SK-N-SH treated with all-trans-retinoic acid at 6 μM for 48 hours (cell line): ENCODE measurements at regions not wholly inside any gene's neighbourhood (a gene's known extent, or its start where the extent isn't known, plus 50 kb on each side); places are given as distances from the start of the nearest gene placed in this dataset.

Experiments used
- ATAC-seq: fragments of 200-7000 bp; cut with Tn5 transposase; 3 replicates; pipeline ENCODE4 v1.9.1; 2020; ENCODE audit warnings: mild to moderate bottlenecking, moderate library complexity
- ARNTL ChIP-seq: fragments of 450-650 bp; formaldehyde crosslinking; IDR thresholded peaks from 2 replicates; pipeline ENCODE4 v1.5.0; 2020; ENCODE audit warnings: low read depth, mild to moderate bottlenecking, moderate library complexity, borderline replicate concordance
- BACH2 ChIP-seq: fragments of 250-450 bp; sonication (Bioruptor Pico); IDR thresholded peaks from 2 replicates; pipeline ENCODE4 v1.9.0; 2021; ENCODE audit warnings: mild to moderate bottlenecking, borderline replicate concordance
- CREB5 ChIP-seq: fragments of 250-450 bp; sonication (Bioruptor Pico); IDR thresholded peaks from 2 replicates; pipeline ENCODE4 v1.5.1; 2020; ENCODE audit warnings: low read depth, mild to moderate bottlenecking, moderate library complexity
- CSDC2 ChIP-seq: fragments of 250-450 bp; sonication (Bioruptor Pico); IDR thresholded peaks from 2 replicates; pipeline ENCODE4 v1.5.0; 2020; ENCODE audit warnings: mild to moderate bottlenecking, moderate library complexity
- ESRRG ChIP-seq: fragments of 250-450 bp; sonication (Bioruptor Pico); IDR thresholded peaks from 2 replicates; pipeline ENCODE4 v1.6.1; 2021; ENCODE audit warnings: mild to moderate bottlenecking
- GLIS3 ChIP-seq: fragments of 250-450 bp; sonication (Bioruptor Pico); IDR thresholded peaks from 2 replicates; pipeline ENCODE4 v1.5.0; 2020; ENCODE audit warnings: mild to moderate bottlenecking, moderate library complexity
- ISL1 ChIP-seq: fragments of 250-450 bp; sonication (Bioruptor Pico); IDR thresholded peaks from 2 replicates; pipeline ENCODE4 v2.1.2; 2022; ENCODE audit warnings: mild to moderate bottlenecking, moderate library complexity
- OSR1 ChIP-seq: fragments of 250-450 bp; sonication (Bioruptor Pico); IDR thresholded peaks from 2 replicates; pipeline ENCODE4 v1.8.0; 2022; ENCODE audit warnings: moderate library complexity, mild to moderate bottlenecking, inconsistent platforms
- POU6F1 ChIP-seq: fragments of 250-450 bp; sonication (Bioruptor Pico); IDR thresholded peaks from 2 replicates; pipeline ENCODE4 v1.8.0; 2021; ENCODE audit warnings: low read depth, mild to moderate bottlenecking, moderate library complexity, borderline replicate concordance
- PPARA ChIP-seq: fragments of 250-450 bp; sonication (Bioruptor Pico); IDR thresholded peaks from 2 replicates; pipeline ENCODE4 v1.5.0; 2020; ENCODE audit warnings: mild to moderate bottlenecking, borderline replicate concordance
- RARB ChIP-seq: fragments of 250-450 bp; sonication (Bioruptor Pico); IDR thresholded peaks from 2 replicates; pipeline ENCODE4 v1.8.0; 2021; ENCODE audit warnings: mild to moderate bottlenecking, moderate library complexity
- SNAI2 ChIP-seq: fragments of 250-450 bp; sonication (Bioruptor Pico); IDR thresholded peaks from 2 replicates; pipeline ENCODE4 v1.5.0; 2020; ENCODE audit warnings: mild to moderate bottlenecking, moderate library complexity
- TCF4 ChIP-seq: fragments of 250-450 bp; sonication (Bioruptor Pico); IDR thresholded peaks from 2 replicates; pipeline ENCODE4 v1.8.0; 2021; ENCODE audit warnings: mild to moderate bottlenecking, moderate library complexity, borderline replicate concordance
- TOX ChIP-seq: fragments of 250-450 bp; sonication (Bioruptor Pico); IDR thresholded peaks from 2 replicates; pipeline ENCODE4 v1.8.0; 2021; ENCODE audit warnings: mild to moderate bottlenecking, moderate library complexity, borderline replicate concordance
- TSHZ2 ChIP-seq: fragments of 250-450 bp; sonication (Bioruptor Pico); IDR thresholded peaks from 2 replicates; pipeline ENCODE4 v1.5.0; 2020; ENCODE audit warnings: mild to moderate bottlenecking, moderate library complexity
- ZC3H10 ChIP-seq: fragments of 250-450 bp; sonication (Bioruptor Pico); IDR thresholded peaks from 2 replicates; pipeline ENCODE4 v1.5.1; 2021; ENCODE audit warnings: mild to moderate bottlenecking, moderate library complexity
- ZFP3 ChIP-seq: fragments of 250-450 bp; sonication (Bioruptor Pico); IDR thresholded peaks from 2 replicates; pipeline ENCODE4 v1.5.0; 2020; ENCODE audit warnings: mild to moderate bottlenecking, moderate library complexity
- ZFP30 ChIP-seq: fragments of 450-650 bp; formaldehyde crosslinking; IDR thresholded peaks from 2 replicates; pipeline ENCODE4 v1.5.0; 2022; ENCODE audit warnings: mild to moderate bottlenecking, moderate library complexity
- ZNF565 ChIP-seq: fragments of 450-650 bp; formaldehyde crosslinking; conservative IDR thresholded peaks from 2 replicates; pipeline ENCODE4 v1.5.0; 2020; ENCODE audit warnings: low read depth, mild to moderate bottlenecking, moderate library complexity
- ZNF70 ChIP-seq: fragments of 450-650 bp; formaldehyde crosslinking; IDR thresholded peaks from 2 replicates; pipeline ENCODE4 v1.5.0; 2020; ENCODE audit warnings: mild to moderate bottlenecking, moderate library complexity
- ZNF8 ChIP-seq: fragments of 450-650 bp; formaldehyde crosslinking; IDR thresholded peaks from 2 replicates; pipeline ENCODE4 v1.5.0; 2020; ENCODE audit warnings: mild to moderate bottlenecking, moderate library complexity
- TF ChIP-seq, protein P1 (sequence below): fragments of 250-450 bp; sonication (Bioruptor Pico); IDR thresholded peaks from 2 replicates; pipeline ENCODE4 v1.8.0; 2020; ENCODE audit warnings: mild to moderate bottlenecking, moderate library complexity, borderline replicate concordance
- TF ChIP-seq, protein P2 (sequence below): fragments of 250-450 bp; sonication (Bioruptor Pico); IDR thresholded peaks from 2 replicates; pipeline ENCODE4 v1.5.1; 2021; ENCODE audit warnings: mild to moderate bottlenecking, moderate library complexity

GRCh38 chr16:35692824-35693223, 2233.4 kb downstream of the TP53TG3F start:
- no peak for TF ChIP-seq ZNF8 (CRISPR knock-in tag)
- TF ChIP-seq POU6F1, result no peak
- no peak for TF ChIP-seq OSR1 (CRISPR knock-in tag)
- TF ChIP-seq ZFP3 (CRISPR knock-in tag), result no peak
- no peak for TF ChIP-seq ZC3H10 (CRISPR knock-in tag)
- TF ChIP-seq CSDC2 (CRISPR knock-in tag), result no peak
- TF ChIP-seq TSHZ2 (CRISPR knock-in tag), result no peak
- TF ChIP-seq SNAI2 (CRISPR knock-in tag), result no peak
- no peak for TF ChIP-seq PPARA (CRISPR knock-in tag)
- no peak for TF ChIP-seq TOX (CRISPR knock-in tag)
- no peak for TF ChIP-seq TCF4 (CRISPR knock-in tag)
- TF ChIP-seq ISL1 (CRISPR knock-in tag), result no peak
- TF ChIP-seq BACH2 (CRISPR knock-in tag), result no peak
- no peak for TF ChIP-seq ZNF70
- no peak for TF ChIP-seq GLIS3 (CRISPR knock-in tag)
- no peak for TF ChIP-seq CREB5 (CRISPR knock-in tag)
- no peak for TF ChIP-seq ZFP30 (CRISPR knock-in tag)
- TF ChIP-seq ZNF565 (CRISPR knock-in tag), result no peak
- no peak for ATAC-seq

DNA sequence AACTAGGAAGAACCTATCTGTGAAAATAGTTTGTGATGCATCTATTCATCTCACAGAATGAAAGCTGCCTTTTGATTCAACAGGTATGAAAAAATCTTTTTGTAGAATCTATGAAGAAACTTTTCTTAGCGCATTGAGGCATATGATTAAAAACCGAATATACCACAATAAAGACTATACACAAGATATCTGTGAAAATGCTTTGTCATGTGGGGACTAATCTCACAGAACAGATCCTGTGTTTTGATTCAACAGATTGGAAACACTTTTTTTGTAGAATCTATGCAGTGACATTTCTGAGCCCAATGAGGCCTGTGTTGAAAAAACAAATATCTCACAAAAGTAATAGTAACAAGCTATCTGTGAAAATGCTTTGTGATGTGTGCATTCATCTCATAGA, 2247.5 kb downstream of the TP53TG3F start:
- no peak for ATAC-seq
- no peak for TF ChIP-seq RARB (CRISPR knock-in tag)
- TF ChIP-seq ZFP30 (CRISPR knock-in tag), result no peak
- TF ChIP-seq ZFP3 (CRISPR knock-in tag), result no peak
- no peak for TF ChIP-seq ZNF565 (CRISPR knock-in tag)
- TF ChIP-seq GLIS3 (CRISPR knock-in tag), result no peak
- TF ChIP-seq TCF4 (CRISPR knock-in tag), result no peak
- no peak for TF ChIP-seq ISL1 (CRISPR knock-in tag)
- TF ChIP-seq, protein P1, sequence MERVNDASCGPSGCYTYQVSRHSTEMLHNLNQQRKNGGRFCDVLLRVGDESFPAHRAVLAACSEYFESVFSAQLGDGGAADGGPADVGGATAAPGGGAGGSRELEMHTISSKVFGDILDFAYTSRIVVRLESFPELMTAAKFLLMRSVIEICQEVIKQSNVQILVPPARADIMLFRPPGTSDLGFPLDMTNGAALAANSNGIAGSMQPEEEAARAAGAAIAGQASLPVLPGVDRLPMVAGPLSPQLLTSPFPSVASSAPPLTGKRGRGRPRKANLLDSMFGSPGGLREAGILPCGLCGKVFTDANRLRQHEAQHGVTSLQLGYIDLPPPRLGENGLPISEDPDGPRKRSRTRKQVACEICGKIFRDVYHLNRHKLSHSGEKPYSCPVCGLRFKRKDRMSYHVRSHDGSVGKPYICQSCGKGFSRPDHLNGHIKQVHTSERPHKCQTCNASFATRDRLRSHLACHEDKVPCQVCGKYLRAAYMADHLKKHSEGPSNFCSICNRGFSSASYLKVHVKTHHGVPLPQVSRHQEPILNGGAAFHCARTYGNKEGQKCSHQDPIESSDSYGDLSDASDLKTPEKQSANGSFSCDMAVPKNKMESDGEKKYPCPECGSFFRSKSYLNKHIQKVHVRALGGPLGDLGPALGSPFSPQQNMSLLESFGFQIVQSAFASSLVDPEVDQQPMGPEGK (CRISPR knock-in tag), result no peak
- no peak for TF ChIP-seq PPARA (CRISPR knock-in tag)
- TF ChIP-seq CSDC2 (CRISPR knock-in tag), result no peak
- TF ChIP-seq ESRRG (CRISPR knock-in tag), result no peak
- no peak for TF ChIP-seq BACH2 (CRISPR knock-in tag)
- no peak for TF ChIP-seq ZC3H10 (CRISPR knock-in tag)
- TF ChIP-seq, protein P2, sequence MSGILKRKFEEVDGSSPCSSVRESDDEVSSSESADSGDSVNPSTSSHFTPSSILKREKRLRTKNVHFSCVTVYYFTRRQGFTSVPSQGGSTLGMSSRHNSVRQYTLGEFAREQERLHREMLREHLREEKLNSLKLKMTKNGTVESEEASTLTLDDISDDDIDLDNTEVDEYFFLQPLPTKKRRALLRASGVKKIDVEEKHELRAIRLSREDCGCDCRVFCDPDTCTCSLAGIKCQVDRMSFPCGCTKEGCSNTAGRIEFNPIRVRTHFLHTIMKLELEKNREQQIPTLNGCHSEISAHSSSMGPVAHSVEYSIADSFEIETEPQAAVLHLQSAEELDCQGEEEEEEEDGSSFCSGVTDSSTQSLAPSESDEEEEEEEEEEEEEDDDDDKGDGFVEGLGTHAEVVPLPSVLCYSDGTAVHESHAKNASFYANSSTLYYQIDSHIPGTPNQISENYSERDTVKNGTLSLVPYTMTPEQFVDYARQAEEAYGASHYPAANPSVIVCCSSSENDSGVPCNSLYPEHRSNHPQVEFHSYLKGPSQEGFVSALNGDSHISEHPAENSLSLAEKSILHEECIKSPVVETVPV, result no peak
- TF ChIP-seq ARNTL (CRISPR knock-in tag), result no peak
- TF ChIP-seq TSHZ2 (CRISPR knock-in tag), result no peak
- TF ChIP-seq SNAI2 (CRISPR knock-in tag), result no peak
- no peak for TF ChIP-seq ZNF70
- no peak for TF ChIP-seq POU6F1
